Stimulated activated CD8-positive, alpha-beta memory T cell treated with anti-CD3 and anti-CD28 coated beads, Interleukin-4, amount 100 ng/mL, for 1 hour (primary cell): ENCODE measurements at regions not wholly inside any gene's neighbourhood (a gene's known extent, or its start where the extent isn't known, plus 50 kb on each side); places are given as distances from the start of the nearest gene placed in this dataset.
"Not testable (repeated sequence)": the region's sequence is repeated elsewhere in the genome, so short reads cannot be mapped to it uniquely, and the experiment has no call there.

ENCODE experiments used
- DNase-seq, 2 donors: peaks; one replicate each; pipeline ENCODE4 v3.0.0-alpha.2; 2020; ENCODE audit warnings: low read depth in 2 of 2, low spot score in 1 of 2

- DNase-seq: not testable (repeated sequence)
Observed at GRCh38 chr7:55705728-55706450, 133.6 kb upstream of the VOPP1 start.

DNA sequence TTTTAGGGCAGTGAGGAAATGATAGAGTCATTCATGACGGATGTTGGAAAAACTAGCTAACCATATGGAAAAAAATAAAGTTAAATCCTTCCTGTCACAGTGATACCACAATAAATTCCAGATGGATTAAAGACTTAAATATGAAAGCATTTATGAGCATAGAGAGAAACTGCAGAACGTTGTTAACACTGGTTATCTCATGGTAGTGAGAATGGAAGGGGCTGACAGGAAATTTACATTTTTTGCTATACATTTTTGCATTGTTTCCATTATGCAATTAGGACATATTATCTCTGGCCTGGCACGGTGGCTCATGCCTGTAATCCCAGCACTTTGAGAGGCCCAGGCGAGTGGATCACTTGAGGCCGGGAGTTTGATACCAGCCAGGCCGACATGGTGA, 130.5 kb upstream of the VOPP1 start:
- not testable (repeated sequence) for DNase-seq

- DNase-seq: not testable (repeated sequence)
Observed at GRCh38 chr7:55699450-55699842, 127.1 kb upstream of the VOPP1 start.

DNA sequence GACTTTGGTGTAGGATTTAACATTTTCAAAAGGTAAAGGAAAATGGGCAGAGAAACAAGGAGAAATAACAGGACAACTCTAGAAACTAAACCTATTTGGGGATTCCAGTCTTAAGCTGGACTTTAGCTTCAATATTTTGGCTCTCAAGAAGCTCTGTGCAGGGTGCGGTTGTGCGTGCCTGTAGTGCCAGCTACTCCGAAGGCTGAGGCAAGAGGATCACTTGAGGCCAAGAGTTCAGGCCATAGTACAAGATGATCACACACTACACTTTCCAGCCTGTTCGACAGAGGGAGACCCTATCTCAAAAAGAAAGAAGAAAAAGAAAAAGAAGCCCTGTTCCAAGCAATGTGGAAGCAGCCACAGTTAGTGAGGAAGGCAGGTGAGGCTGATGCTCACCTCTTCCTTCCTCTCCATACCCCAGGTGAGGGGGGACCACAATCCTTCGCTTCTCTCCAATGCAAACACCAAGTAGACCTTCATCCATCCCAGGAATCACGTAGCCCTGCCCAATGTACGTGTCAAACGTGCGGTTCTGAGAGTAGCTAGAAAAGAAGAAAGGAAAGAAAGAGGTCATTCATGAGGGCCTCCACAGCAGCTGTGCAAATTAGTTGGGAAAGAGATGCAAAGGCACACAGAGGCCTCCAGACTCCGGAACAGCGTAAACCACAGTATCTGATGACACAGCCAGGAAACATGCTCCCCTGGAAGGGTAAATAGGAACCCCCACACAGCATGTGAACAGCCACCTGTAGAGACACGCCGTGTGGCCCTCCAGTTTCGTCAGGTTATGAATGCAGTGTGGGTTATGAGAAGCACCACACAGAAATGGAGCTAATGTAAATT, 126.5 kb upstream of the VOPP1 start:
- DNase-seq: not testable (repeated sequence)

- not testable (repeated sequence) for DNase-seq
Observed at GRCh38 chr7:55695893-55696701, 123.8 kb upstream of the VOPP1 start.

- DNase-seq: not testable (repeated sequence)
Observed at GRCh38 chr7:55694484-55694883, 122.2 kb upstream of the VOPP1 start.

GRCh38 chr7:55688684-55689681, 116.7 kb upstream of the VOPP1 start:
- DNase-seq: not testable (repeated sequence)

GRCh38 chr7:55688261-55688660, 116.0 kb upstream of the VOPP1 start:
- DNase-seq: not testable (repeated sequence)

- DNase-seq: not testable (repeated sequence)
Observed at GRCh38 chr7:55687252-55687651, 115.0 kb upstream of the VOPP1 start.

DNA sequence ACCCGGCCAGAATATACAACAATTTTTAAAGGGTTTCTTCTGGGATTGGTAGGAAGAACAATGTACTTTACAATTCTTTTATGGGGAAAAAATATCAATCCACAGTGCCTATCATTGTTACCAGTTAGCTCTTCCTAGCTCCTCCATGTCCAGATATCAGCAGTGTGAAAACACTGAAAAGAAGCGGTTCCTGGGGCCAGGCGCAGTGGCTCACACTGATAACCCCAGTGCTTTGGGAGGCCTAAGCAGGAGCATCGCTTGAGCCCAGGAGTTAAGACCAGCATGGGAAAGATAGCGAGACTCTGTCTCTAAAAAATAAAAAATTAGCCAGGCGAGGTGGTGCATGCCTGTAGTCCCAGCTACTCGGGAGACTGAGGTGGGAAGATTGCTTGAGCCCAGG, 114.5 kb upstream of the VOPP1 start:
- not testable (repeated sequence) for DNase-seq

DNA sequence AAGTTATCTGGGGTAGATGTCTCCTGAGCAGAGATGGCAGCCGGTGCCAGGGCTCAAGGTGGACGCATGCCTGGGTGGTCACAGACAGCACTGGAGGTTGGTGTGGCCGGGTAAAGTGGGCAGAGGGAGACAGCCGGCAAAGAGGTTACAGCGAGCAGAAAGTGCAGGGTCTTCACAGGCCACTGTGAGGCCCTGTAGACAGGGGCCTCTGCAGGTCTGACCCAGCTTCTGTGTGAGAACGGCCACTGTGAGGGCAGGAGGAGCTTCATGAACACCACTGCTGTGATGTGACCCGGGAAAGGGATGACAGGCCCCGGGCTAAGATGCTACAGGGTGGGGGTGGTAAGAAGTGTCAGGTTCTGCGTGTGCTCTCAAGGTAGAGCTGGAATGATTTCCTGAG, 111.2 kb upstream of the VOPP1 start:
- not testable (repeated sequence) for DNase-seq

GRCh38 chr7:55675589-55675988, 103.3 kb upstream of the VOPP1 start:
- not testable (repeated sequence) for DNase-seq

DNA sequence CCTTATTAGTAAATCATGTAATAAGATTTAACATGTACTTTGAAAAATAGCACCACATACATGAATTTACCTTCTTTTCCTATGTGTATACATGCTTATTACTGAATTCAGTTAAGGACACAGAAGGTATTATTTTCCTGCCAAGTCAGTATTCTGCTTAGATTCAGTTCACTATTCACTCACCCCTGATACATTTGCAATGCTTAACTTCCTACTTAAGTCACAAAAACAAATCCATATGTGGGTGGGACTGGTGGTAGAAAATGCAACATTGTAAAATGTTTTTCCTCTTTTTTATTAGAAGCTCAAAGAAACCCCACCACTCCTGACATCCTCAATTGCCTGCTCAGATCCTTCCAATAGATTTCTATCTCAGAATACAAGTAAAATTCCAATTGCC, 101.2 kb upstream of the VOPP1 start:
- not testable (repeated sequence) for DNase-seq

DNA sequence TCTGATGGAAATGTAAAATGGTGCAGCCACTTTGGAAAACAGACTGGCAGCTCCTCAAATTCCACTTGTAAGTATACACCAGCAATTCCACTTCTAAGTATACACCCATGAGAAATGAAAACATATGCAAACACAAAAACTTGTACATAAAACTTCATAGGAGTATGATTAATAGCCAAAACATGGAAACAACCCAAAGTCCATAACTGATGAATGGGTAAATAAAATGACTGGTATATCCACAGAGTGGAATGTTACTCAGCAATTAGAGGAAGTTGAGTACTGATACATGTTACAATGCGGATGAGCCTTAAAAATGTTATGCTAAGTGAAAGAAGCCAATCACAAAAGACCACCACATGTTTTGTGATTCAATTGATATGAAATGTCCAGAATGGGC, 99.8 kb upstream of the VOPP1 start:
- DNase-seq: not testable (repeated sequence)

- DNase-seq: no peak
Observed at GRCh38 chr7:55657654-55658053, 85.4 kb upstream of the VOPP1 start.

- no peak for DNase-seq
Observed at GRCh38 chr7:55651057-55651456, 78.8 kb upstream of the VOPP1 start.

DNA sequence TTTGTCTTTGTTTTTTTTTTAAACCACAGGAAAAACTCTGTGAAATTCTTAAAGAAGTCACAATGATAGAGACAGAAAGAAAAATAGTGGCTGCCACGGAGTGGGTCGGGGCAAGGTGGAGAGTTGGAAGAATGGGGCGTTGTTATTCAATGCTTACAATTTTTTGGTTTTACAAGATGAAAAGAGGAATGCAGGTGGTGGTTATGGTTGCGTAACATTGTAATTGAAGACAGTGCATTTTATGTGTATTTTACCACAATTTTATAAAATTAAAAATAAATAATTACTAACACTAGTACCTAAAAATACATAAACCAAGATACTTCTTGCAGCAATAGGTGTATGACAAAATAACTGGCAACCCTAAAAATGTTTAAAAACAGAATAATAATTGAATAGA, 76.9 kb upstream of the VOPP1 start:
- no peak for DNase-seq

DNA sequence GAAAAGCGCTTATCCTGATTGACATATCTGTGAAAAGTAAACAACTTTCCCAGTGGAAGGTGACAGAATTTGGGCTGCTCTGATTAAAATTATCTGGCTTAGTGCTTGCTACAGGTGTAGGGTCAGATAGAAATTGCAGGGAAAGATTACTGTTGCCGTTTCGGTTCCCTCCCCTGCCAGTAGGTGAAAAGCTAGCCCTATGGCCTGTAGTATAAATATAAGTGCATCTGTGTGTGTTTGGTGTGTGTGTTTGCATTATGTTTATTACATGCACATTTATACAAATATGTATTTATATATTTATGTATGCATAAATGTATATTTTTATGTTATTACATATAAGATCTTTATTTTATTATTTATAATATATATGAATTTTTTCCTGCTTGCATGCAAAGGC, 72.3 kb upstream of the VOPP1 start:
- no peak for DNase-seq

- DNase-seq: no peak
Observed at GRCh38 chr7:55642266-55642665, 70.0 kb upstream of the VOPP1 start.

DNA sequence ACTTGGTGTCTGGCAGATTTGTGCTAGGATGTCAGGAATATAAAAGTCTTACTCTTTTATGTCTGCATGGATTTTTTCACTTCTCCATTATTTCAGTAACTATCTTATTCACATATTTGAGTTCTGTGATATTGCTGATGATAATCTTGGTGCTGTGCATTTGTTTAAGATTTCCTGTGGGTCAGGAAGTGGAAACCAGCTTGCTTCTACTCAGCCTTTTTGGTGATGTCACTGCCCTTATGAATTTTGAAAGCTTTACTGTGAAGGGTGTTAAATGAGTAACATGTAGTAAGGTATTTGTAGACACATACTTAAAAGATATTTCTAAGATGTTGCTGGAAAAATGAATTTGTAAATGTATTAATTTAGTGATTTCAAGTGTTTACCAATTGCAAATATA, 69.5 kb upstream of the VOPP1 start:
- DNase-seq: no peak
